SH-SY5Y (cell line): ENCODE measurements at regions not wholly inside any gene's neighbourhood (a gene's known extent, or its start where the extent isn't known, plus 50 kb on each side); places are given as distances from the start of the nearest gene placed in this dataset.

Source experiments
- GATA2 ChIP-seq: IDR thresholded peaks from 2 replicates; pipeline ENCODE4 v1.6.1; 2011; ENCODE audit warnings: mild to moderate bottlenecking, low read depth, low read length
- GATA3 ChIP-seq: IDR thresholded peaks from 2 replicates; pipeline ENCODE4 v1.6.1; 2011; ENCODE audit warnings: low read depth, mild to moderate bottlenecking, low read length, moderate library complexity

DNA sequence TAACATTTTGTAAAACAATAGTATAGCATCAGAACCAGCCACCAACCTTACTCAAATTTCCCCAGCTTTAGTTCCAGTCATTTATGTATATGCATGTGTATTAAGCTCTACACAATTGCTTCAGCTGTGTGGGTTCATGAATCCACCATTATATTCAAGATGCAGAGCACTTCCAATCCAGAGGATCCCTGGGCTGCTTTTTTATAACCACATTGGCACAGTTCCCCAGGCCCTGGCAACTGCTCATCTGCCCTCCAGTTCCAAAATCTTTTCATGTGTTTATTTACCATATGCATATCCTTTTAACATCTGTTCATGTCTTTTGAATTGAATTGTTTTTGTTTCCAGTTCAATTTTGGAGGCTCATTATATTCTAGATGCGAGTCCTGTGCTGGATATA lies 482.9 kb upstream of the HS6ST1 start:
- TF ChIP-seq GATA2 = no peak
- TF ChIP-seq GATA3 = no peak

DNA sequence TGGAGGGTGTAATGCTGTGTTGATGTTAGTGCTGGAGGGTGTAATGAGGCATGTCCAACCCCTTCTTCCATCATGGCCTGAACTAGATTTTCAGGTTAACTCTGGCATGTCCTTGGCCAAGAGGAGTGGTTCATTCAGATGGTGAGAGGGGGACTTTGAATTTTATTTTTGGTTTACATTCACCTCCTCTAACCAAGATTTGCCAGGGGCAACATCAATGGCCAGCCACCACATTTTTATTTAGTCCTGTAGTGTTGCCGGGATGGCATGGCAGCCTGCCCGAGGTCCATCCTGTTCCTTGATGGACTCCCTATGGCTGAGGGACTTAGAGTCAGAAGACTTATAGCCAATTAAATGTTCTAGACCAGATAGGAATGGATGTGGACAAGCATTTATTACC lies 484.6 kb upstream of the HS6ST1 start:
- TF ChIP-seq GATA3 (no peak), GATA2 (no peak)

DNA sequence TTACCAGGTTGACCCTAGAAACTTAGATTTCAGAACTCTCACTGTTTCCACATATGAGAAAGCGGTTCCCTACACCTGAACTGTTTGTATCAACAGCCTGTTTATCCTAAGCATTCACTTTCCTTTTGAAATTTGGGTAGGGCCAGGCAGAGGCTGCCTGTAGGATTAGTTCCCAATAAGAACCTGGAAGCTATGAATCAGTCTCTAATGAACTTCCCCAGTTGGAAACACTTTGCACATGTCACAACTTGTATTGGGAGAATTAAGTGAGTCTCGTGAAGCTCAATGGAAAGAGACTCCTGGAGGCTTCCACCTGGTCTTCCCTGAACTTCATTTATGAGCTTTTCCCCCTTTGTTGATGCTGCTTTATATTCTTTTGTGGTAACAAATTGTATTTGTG lies 486.6 kb upstream of the HS6ST1 start:
- no peak for TF ChIP-seq GATA3

DNA sequence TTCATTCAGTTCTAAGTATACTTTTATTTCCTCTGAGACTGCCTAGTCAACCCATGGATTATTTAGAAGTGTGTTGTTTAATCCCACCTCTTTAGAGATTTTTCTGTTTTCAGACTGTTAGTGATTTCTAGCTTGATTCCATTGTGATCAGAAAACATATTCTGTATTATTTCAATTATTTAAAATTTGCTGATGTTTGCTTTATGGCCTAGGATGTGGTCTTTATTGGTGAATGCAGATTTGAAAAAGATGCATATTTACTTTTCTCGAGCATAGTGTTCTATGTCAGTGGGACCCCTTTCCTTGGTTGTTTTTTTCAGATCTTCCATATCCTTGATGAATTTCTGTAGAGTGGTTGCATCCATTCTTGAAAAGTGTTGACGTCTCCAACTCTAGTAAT lies 487.2 kb upstream of the HS6ST1 start:
- no peak for TF ChIP-seq GATA3
- TF ChIP-seq GATA2 = no peak

DNA sequence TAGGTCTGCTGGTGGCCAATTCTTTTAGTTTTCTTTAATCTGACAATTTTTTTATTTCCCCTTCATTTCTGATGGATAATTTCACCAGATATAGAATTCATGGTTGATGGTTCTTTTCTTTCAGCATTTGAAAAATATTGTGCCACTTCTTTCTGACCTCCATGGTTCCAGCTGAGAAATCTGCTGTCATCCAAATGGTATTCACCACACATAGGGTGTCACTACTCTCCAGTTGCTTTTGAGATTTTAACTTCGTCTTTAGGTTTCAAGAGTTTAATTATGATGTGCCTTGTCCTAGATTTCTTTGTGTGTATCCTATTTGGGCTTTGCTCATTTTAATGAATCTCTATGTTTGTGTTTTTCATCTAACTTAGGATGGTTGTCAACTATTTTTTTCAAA lies 488.6 kb upstream of the HS6ST1 start:
- TF ChIP-seq GATA2 (no peak), GATA3 (no peak)

DNA sequence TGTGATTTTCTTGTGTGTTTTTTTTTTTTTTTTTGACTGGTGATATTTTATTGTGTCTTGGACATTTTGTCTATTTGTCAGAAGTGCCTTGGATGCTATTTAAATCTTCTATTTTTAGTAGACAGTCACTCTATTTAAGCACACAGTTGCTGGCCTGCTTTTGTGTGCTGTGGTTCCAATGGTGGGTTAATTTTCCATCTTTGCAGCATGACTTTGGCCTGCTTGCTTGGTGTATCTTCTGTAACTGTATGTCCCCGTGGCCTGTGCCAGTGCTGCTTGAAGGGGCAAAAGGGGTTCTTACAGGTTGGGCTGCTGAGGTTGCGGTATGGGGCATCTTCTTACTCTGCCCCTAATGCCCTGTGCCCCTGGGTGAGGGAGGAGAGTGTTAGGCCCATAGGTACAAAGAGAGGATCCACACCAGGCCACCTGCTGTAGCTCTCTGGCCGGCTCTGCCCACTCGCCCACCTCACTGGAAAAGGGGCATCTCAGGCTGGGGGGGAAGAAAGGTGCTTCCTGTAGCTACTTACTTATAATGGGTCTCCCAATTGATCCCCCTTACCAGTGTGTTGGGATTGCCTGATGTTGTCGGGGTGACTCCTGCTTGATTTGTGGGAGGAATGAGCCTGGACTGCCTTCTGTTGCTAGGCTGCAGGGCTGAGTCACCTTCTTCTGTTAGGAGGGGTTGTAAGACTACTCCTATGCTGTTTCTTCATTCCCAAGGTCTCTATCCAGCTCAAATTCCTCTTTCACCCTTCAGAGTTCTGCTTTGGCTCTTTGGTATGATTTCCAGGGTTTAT lies 490.0 kb upstream of the HS6ST1 start:
- TF ChIP-seq GATA2 = no peak
- TF ChIP-seq GATA3 = no peak

DNA sequence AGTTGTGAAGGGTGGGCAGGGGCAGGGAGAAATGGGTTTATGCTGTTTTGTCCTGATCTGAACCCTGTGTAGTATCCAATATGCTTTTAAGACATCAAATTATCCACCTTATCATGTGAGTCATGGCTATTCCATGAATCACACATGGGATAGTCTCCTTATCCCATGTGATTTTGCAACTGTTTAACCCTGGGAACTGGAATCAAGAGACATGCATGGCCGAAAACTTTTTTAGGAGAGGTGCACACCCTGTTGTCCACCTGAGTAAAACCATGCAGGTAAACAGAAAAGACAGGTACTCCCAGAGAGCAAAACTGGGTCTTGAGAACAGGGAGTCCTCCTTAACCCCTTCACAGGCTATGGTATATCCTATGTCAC lies 490.6 kb upstream of the HS6ST1 start:
- TF ChIP-seq GATA3 (no peak), GATA2 (no peak)

DNA sequence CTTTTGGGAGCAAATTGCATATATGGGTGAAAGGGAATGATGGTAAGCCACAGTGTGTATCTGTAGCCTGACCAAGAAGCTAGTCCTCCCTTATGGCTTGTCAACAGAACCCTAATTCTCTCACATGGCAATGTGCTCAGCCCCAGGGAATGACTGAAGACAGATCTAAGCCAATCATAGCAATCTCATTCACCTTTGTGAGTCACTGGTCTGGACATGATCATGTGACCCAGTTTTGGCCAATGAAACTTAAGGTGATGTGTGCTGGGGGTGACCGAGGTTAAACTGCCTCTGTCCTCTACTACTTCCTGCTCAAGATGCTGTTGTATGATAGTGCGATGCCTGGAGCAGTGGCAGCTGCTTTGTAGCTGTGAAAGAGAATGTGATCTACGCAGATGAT lies 491.2 kb upstream of the HS6ST1 start:
- no peak for TF ChIP-seq GATA3
- TF ChIP-seq GATA2 = no peak

DNA sequence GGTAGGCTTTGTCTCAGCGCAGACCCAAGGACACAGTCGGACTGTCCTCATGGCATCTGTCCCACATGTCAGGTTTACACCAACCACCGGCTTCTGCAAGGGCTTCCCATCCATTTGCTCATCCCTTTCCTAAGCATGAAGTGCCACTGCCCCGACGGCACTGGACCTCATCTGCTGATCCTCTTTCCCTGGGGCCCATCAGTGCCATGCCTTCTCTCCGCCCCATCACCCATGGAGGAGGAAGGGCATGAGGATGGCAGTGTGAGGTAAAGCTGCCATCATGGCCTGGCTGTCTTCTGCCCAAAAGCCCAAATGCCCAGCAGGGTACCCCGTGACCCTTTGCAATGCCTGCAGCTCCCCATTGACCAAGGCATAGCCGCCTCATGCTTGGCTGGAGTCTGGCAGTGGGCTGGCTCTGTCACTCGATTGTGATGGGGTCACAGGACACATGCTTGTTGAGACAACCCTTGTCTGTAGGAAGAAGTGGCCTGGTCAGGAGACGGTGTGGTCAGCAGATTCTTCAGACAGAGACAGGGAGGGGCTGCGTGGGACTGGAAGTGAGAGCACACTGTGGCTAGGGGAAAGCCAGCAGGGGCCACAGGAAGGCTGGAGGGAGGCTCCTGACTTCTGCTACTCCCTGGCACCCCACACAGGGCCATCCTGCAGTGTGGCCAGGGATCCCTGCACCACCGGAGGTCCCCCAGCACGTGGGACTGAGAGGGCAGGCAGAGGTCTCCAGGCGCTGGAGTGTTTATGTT lies 493.7 kb upstream of the HS6ST1 start:
- TF ChIP-seq GATA3 = no peak
- no peak for TF ChIP-seq GATA2

DNA sequence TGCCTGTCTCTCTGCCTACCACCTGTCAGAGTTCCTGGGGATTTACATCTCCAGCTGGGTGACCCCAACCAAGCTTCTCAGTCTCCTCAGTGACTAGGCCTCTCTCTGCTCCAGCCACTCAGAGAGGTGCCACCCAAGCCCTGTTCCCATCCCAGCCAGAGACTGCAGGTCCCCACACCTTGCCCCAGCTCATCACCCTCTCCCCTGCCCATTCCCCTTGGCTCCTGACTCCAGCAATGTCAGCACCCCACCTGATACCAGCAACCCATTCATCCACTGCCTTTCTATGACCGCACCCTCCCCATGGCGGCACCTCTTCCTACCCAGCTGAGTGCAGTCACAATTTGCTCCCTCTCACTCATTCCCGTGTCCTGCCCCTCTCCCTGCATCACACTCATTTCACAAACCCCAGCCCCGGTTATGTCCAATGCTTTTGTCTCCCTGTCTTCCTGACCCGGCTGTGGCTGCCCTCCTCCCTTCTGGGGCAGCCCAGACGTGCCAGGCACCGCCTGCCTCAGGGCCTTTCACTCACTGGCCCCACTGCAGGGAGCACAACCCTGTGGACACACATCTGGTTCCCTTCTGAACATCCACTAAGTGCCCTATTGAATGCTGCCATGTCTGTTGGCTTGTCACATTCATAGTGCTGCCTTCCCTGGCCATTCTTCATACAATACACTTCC lies 494.8 kb upstream of the HS6ST1 start:
- TF ChIP-seq GATA2 = no peak
- no peak for TF ChIP-seq GATA3

DNA sequence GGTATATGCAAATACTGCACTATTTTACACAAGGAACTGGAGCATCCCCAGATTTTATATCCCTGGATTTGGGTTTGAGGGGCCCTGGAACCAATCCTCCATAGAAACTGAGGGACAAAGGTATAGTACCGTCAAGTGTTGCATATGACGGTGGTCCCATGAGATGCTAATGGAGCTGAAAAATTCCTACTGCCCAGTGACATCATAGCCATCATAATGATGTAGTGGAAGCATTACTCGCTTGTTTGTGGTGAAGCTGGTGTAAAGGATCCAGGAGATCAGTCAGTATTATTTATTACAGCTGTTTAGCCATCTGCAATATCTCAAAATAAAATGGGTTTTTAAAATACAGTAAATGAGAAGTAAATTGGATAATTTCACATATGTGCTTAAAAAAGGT lies 496.6 kb upstream of the HS6ST1 start:
- TF ChIP-seq GATA3 (no peak), GATA2 (no peak)

DNA sequence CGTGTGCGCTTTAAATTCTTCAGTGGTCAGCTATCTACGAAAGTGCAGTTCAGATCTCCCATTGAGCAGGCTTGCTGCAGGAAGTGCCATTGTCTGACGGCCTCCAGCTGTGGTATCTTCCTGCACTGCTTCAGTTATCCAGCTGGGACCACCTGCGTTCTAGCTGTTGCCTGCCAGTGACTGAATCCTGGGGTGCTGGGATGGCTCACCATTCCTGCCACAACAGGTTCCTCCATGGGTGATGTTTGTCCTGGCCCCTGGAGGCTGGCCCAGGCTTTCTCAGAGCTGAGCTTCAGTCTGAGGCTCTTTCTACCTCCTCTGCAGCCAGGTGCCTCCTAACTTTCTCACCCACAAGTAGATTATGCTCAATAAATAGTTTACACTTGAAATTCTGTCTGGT lies 498.5 kb upstream of the HS6ST1 start:
- no peak for TF ChIP-seq GATA2
- no peak for TF ChIP-seq GATA3

DNA sequence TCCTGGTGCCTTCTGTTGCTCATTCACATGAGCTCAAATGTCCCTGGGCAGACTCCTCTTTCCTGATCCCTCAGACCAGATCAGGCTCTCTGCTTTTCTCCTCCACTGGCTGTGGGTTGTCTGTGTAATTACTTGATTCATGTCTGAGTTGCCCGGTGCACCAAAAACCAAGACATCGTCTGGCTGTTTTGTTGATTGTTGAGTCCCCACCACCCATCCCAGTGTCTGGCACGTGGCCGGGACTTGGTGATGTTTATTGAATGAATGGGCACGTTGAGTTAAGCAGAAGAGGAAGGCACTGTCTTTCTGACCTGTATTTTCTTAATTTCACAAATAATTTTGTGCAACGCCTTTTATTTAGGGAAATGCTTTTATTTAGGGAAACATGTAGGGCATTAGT lies 499.1 kb upstream of the HS6ST1 start:
- no peak for TF ChIP-seq GATA2
- no peak for TF ChIP-seq GATA3

DNA sequence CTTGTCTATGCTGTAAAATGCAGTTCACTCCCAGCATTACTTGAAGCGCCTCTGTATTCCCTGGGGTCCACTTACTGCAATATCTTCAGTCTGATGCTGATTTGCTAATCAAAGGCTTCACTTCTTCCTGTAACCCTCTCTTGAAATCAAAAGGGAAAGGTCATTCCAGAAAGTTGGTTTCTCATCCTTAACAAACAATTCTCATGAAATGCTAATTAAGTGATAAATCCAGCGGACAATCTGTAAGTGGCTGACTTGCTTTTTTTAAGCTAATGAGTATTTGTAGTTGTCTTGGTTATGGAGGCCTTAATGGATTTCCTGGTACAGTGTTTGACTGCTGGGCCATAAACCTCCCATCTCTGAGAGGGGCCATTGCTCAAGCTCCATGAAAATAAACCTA lies 499.6 kb upstream of the HS6ST1 start:
- TF ChIP-seq GATA2 = no peak
- TF ChIP-seq GATA3 = no peak
